ENCODE measurements at regions not wholly inside any gene's neighbourhood (a gene's known extent, or its start where the extent isn't known, plus 50 kb on each side); places are given as distances from the start of the nearest gene placed in this dataset.
A peak's percentile ranks its signal among the peaks of the same experiment; 100 is the strongest.

GRCh38 chr6:6823030-6823429, 234.5 kb downstream of the LY86 start:
- Histone ChIP-seq H3K4me3 (no peak overlapping the region), H3K9me3 (no peaks in the 10 kb centered on the region), H3K27me3 (no peaks in the 10 kb centered on the region), H3K36me3 (no peaks in the 10 kb centered on the region), H3K4me1 (peaks cover 0 to 48% (median 13%) of the 10 kb centered on the region in 12 donors), H3K27ac (peak overlapping the region in 1 of 12 donors; percentile 80)
- 82 to 91% (median 86%) methylated on average over 6 of the region's 6 CpGs for WGBS, 4 donors
- TF ChIP-seq, protein P1, sequence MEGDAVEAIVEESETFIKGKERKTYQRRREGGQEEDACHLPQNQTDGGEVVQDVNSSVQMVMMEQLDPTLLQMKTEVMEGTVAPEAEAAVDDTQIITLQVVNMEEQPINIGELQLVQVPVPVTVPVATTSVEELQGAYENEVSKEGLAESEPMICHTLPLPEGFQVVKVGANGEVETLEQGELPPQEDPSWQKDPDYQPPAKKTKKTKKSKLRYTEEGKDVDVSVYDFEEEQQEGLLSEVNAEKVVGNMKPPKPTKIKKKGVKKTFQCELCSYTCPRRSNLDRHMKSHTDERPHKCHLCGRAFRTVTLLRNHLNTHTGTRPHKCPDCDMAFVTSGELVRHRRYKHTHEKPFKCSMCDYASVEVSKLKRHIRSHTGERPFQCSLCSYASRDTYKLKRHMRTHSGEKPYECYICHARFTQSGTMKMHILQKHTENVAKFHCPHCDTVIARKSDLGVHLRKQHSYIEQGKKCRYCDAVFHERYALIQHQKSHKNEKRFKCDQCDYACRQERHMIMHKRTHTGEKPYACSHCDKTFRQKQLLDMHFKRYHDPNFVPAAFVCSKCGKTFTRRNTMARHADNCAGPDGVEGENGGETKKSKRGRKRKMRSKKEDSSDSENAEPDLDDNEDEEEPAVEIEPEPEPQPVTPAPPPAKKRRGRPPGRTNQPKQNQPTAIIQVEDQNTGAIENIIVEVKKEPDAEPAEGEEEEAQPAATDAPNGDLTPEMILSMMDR (IDR thresholded peaks at IDR 0.05) = no peak
- TF ChIP-seq POLR2A (IDR thresholded peaks at IDR 0.05) = no peak
- ATAC-seq (no peak), DNase-seq (no peak)
- intact Hi-C loops (cut with DNase I) = loop anchor here in 1 of 10 donors (10.0 kb wide), 1 partner anchor 78 kb away; no protein-coding TSS in a partner anchor

DNA sequence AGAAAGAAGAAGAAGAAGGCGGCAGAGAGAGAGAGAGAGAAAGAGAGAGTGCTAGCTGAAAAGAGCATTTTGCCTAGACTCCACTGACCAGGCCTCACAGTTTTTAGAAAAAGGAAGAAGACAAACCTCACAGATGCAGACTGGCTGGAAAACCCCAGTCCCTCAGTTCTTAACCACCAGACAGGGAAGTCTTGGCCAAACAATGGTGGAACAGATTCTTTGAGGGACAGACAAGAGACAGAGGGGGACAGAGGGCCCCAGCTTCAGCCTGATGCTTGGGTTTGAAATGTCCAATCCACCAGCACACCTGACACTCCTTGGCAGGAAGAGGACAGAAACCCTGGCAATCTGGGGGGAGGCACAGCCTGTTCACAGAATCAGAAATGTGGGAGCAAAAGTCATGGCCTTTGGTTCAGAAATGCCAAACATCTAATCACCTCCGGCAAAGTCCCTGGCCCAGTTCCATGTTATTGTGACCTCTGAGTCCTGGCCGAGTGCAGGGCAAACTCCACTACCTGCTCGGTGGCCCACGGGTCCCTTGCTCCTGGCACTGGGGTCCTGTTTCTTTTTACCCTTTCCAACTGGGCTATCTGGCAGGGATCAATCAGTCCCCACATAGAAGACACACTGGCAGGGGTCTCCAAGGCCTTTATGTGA, 235.2 kb downstream of the LY86 start:
- H3K27me3 ChIP-seq = no peaks in the 10 kb centered on the region
- no peak overlapping the region for H3K4me3 ChIP-seq
- no peaks in the 10 kb centered on the region for H3K36me3 ChIP-seq
- no peaks in the 10 kb centered on the region for H3K9me3 ChIP-seq
- TF ChIP-seq, protein P1 (IDR thresholded peaks at IDR 0.05) = no peak
- no peak for TF ChIP-seq POLR2A (IDR thresholded peaks at IDR 0.05)
- WGBS, 4 donors = 50 to 64% (median 62%) methylated on average over 5 of the region's 5 CpGs
- intact Hi-C loops (cut with DNase I) = loop anchor here in 1 of 10 donors (10.0 kb wide), 1 partner anchor 79 kb away; no protein-coding TSS in a partner anchor
- H3K4me1 ChIP-seq = peaks cover 0 to 48% (median 13%) of the 10 kb centered on the region in 12 donors
- no peak for DNase-seq
- ATAC-seq = no peak
- peak overlapping the region in 2 of 12 donors; percentile 10 to 80 for H3K27ac ChIP-seq

DNA sequence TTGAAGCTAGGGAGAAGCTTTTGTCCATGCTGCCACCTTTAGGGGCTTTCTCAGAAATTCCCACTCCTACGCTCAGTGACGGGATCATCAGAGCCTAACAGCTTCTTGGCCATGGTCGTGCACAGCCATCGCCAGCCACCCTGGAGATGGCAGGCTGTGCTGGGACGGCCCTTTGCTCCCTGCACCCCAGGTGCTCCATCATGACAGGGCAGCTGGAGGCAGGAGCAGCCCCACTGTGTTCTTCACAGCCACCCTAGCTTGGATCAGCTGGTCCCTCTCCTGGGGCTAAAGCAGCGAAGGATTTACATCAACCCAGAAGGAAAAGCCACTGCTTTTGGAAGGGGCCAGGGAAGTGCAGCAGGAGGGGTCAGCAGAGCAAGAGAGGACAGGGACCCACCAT, 235.9 kb downstream of the LY86 start:
- ATAC-seq = no peak
- no peak overlapping the region for H3K4me3 ChIP-seq
- no peak for DNase-seq
- no peaks in the 10 kb centered on the region for H3K27me3 ChIP-seq
- no peak overlapping the region for H3K27ac ChIP-seq
- H3K4me1 ChIP-seq = peaks cover 0 to 48% (median 13%) of the 10 kb centered on the region in 12 donors
- intact Hi-C loops (cut with DNase I) = loop anchor here in 1 of 10 donors (10.0 kb wide), 1 partner anchor 80 kb away; no protein-coding TSS in a partner anchor
- H3K36me3 ChIP-seq = no peaks in the 10 kb centered on the region
- TF ChIP-seq POLR2A (IDR thresholded peaks at IDR 0.05) = no peak
- TF ChIP-seq, protein P1 (IDR thresholded peaks at IDR 0.05) = no peak
- WGBS, 4 donors = 80 to 93% (median 87%) methylated on average over 6 of the region's 6 CpGs
- no peaks in the 10 kb centered on the region for H3K9me3 ChIP-seq

DNA sequence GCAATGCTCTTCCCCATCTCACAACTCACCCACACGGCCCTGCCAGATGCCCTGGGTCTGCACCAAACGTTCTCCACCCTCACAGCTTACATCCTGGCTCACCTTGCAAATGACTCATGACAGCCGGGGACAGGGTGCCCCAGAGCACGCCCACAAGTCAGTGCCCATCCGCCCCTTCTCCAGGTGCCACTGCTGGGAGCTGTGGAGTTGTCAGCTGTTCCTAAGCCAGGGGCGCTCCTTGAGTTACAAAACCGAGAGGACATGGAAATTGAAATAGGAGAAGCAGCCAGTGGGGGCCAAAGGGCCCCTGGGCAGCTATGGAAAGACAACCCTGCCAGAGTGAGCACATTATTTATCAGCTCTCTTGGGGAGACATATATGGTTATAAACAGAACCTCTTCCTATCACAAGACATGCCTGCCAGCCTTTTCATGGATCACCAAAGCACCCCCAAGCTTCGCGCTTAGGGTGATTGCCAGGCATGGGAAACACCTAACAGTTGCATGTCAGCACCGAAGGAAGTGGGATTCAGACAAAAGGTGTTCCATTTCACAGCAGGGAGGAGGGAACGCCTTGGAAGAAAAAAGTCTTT, 236.8 kb downstream of the LY86 start:
- H3K27ac ChIP-seq = peak overlapping the region in 8 of 12 donors; percentile 15 to 92 (median 75)
- peak in 2 of 4 donors; percentile 19 to 29 for ATAC-seq
- intact Hi-C loops (cut with DNase I) = loop anchor here in 2 of 10 donors (5.0 to 10.0 kb wide), 2 partner anchors 80 to 88 kb away; no protein-coding TSS in a partner anchor

More for the DNA sequence above, 236.8 kb downstream of the LY86 start:
- 65 to 83% (median 74%) methylated on average over 6 to 11 of the region's 11 CpGs for WGBS, 4 donors
- Histone ChIP-seq H3K9me3 (no peaks in the 10 kb centered on the region), H3K4me3 (no peak overlapping the region), H3K27me3 (no peaks in the 10 kb centered on the region), H3K4me1 (peaks cover 0 to 54% (median 13%) of the 10 kb centered on the region in 12 donors), H3K36me3 (no peaks in the 10 kb centered on the region)
- DNase-seq = peak in 1 of 5 donors; percentile 51
- TF ChIP-seq, protein P1 (IDR thresholded peaks at IDR 0.05) = no peak
- no peak for TF ChIP-seq POLR2A (IDR thresholded peaks at IDR 0.05)

Measured in heart left ventricle (tissue), 16 donors.